ENCODE measurements at regions not wholly inside any gene's neighbourhood (a gene's known extent, or its start where the extent isn't known, plus 50 kb on each side); places are given as distances from the start of the nearest gene placed in this dataset.

GRCh38 chrX:69321789-69322188, 156.5 kb upstream of the PJA1 start:
- H3K36me3 ChIP-seq, result no peaks in the 10 kb centered on the region
- no peak for DNase-seq
- no peak overlapping the region for H3K4me3 ChIP-seq
- no peaks in the 10 kb centered on the region for H3K9me3 ChIP-seq (replicated peaks)
- no peak overlapping the region for H3K27ac ChIP-seq
- H3K4me1 ChIP-seq, result peaks cover 7% of the 10 kb centered on the region; the same call in 1 of the 2 replicates
- H3K27me3 ChIP-seq, result no peaks in the 10 kb centered on the region

GRCh38 chrX:69321006-69321655, 155.9 kb upstream of the PJA1 start:
- H3K27me3 ChIP-seq, result no peaks in the 10 kb centered on the region
- H3K4me3 ChIP-seq, result no peak overlapping the region
- H3K27ac ChIP-seq, result no peak overlapping the region
- no peaks in the 10 kb centered on the region for H3K9me3 ChIP-seq (replicated peaks)
- H3K36me3 ChIP-seq, result no peaks in the 10 kb centered on the region
- peaks cover 7% of the 10 kb centered on the region; the same call in 1 of the 2 replicates for H3K4me1 ChIP-seq
- DNase-seq, result no peak

GRCh38 chrX:69320116-69320515, 154.9 kb upstream of the PJA1 start:
- H3K4me1 ChIP-seq, result peaks cover 7% of the 10 kb centered on the region; the same call in 1 of the 2 replicates
- H3K36me3 ChIP-seq, result no peaks in the 10 kb centered on the region
- no peaks in the 10 kb centered on the region for H3K27me3 ChIP-seq
- H3K9me3 ChIP-seq (replicated peaks), result no peaks in the 10 kb centered on the region
- DNase-seq, result no peak
- H3K4me3 ChIP-seq, result no peak overlapping the region
- H3K27ac ChIP-seq, result no peak overlapping the region

GRCh38 chrX:69319376-69319775, 154.1 kb upstream of the PJA1 start:
- no peaks in the 10 kb centered on the region for H3K36me3 ChIP-seq
- no peak overlapping the region for H3K4me3 ChIP-seq
- peaks cover 7% of the 10 kb centered on the region; the same call in 1 of the 2 replicates for H3K4me1 ChIP-seq

GRCh38 chrX:69318651-69319340, 153.5 kb upstream of the PJA1 start:
- H3K27me3 ChIP-seq, result no peaks in the 10 kb centered on the region
- H3K4me1 ChIP-seq, result peaks cover 10% of the 10 kb centered on the region; the same call in 1 of the 2 replicates
- H3K36me3 ChIP-seq, result no peaks in the 10 kb centered on the region
- no peak overlapping the region for H3K27ac ChIP-seq
- no peaks in the 10 kb centered on the region for H3K9me3 ChIP-seq (replicated peaks)
- DNase-seq, result no peak
- no peak overlapping the region for H3K4me3 ChIP-seq

More at GRCh38 chrX:69319376-69319775, 154.1 kb upstream of the PJA1 start:
- Histone ChIP-seq H3K9me3 (replicated peaks) (no peaks in the 10 kb centered on the region), H3K27me3 (no peaks in the 10 kb centered on the region), H3K27ac (no peak overlapping the region)
- no peak for DNase-seq

- no peak overlapping the region for H3K4me3 ChIP-seq
- H3K4me1 ChIP-seq, result peaks cover 11% of the 10 kb centered on the region
- H3K27me3 ChIP-seq, result no peaks in the 10 kb centered on the region
- H3K36me3 ChIP-seq, result no peaks in the 10 kb centered on the region
- DNase-seq, result no peak
- no peak overlapping the region for H3K27ac ChIP-seq
- no peaks in the 10 kb centered on the region for H3K9me3 ChIP-seq (replicated peaks)
Observed at GRCh38 chrX:69317721-69318120, 152.5 kb upstream of the PJA1 start.

- Histone ChIP-seq H3K27ac (no peak overlapping the region), H3K36me3 (no peaks in the 10 kb centered on the region), H3K9me3 (replicated peaks) (no peaks in the 10 kb centered on the region), H3K4me3 (no peak overlapping the region), H3K4me1 (peaks cover 11% of the 10 kb centered on the region), H3K27me3 (no peaks in the 10 kb centered on the region)
- no peak for DNase-seq
Observed at GRCh38 chrX:69314436-69315348, 149.4 kb upstream of the PJA1 start.

- DNase-seq, result peak; percentile 85 to 91
- no peaks in the 10 kb centered on the region for H3K9me3 ChIP-seq (replicated peaks)
- H3K27me3 ChIP-seq, result no peaks in the 10 kb centered on the region
Observed at GRCh38 chrX:69313617-69314290, 148.5 kb upstream of the PJA1 start.

GRCh38 chrX:69311936-69312670, 146.8 kb upstream of the PJA1 start:
- H3K4me1 ChIP-seq, result peaks cover 11% of the 10 kb centered on the region
- no peak overlapping the region for H3K4me3 ChIP-seq
- DNase-seq, result no peak
- H3K27me3 ChIP-seq, result no peaks in the 10 kb centered on the region
- no peak overlapping the region for H3K27ac ChIP-seq
- H3K9me3 ChIP-seq (replicated peaks), result no peaks in the 10 kb centered on the region
- no peaks in the 10 kb centered on the region for H3K36me3 ChIP-seq

More at GRCh38 chrX:69313617-69314290, 148.5 kb upstream of the PJA1 start:
- H3K36me3 ChIP-seq, result no peaks in the 10 kb centered on the region
- no peak overlapping the region for H3K4me3 ChIP-seq
- H3K27ac ChIP-seq, result peak overlapping the region; percentile 60
- H3K4me1 ChIP-seq, result peaks cover 11% of the 10 kb centered on the region

- H3K36me3 ChIP-seq, result no peaks in the 10 kb centered on the region
- no peaks in the 10 kb centered on the region for H3K27me3 ChIP-seq
- no peaks in the 10 kb centered on the region for H3K9me3 ChIP-seq (replicated peaks)
- H3K27ac ChIP-seq, result no peak overlapping the region
- H3K4me1 ChIP-seq, result peaks cover 11% of the 10 kb centered on the region
- H3K4me3 ChIP-seq, result no peak overlapping the region
- peak; percentile 29 to 54 for DNase-seq
Observed at GRCh38 chrX:69309074-69309792, 144.0 kb upstream of the PJA1 start.

GRCh38 chrX:69307756-69308155, 142.5 kb upstream of the PJA1 start:
- Histone ChIP-seq H3K27ac (no peak overlapping the region), H3K27me3 (no peaks in the 10 kb centered on the region), H3K4me1 (peaks cover under 1% of the 10 kb centered on the region)

GRCh38 chrX:69307029-69307428, 141.8 kb upstream of the PJA1 start:
- Histone ChIP-seq H3K27me3 (no peaks in the 10 kb centered on the region), H3K4me3 (no peak overlapping the region), H3K9me3 (replicated peaks) (no peaks in the 10 kb centered on the region), H3K27ac (no peak overlapping the region), H3K4me1 (no peaks in the 10 kb centered on the region; the same call in 1 of the 2 replicates), H3K36me3 (no peaks in the 10 kb centered on the region)
- no peak for DNase-seq

More at GRCh38 chrX:69307756-69308155, 142.5 kb upstream of the PJA1 start:
- no peaks in the 10 kb centered on the region for H3K36me3 ChIP-seq
- no peak for DNase-seq
- no peaks in the 10 kb centered on the region for H3K9me3 ChIP-seq (replicated peaks)
- no peak overlapping the region for H3K4me3 ChIP-seq

- no peaks in the 10 kb centered on the region for H3K27me3 ChIP-seq
- H3K9me3 ChIP-seq (replicated peaks), result no peaks in the 10 kb centered on the region
- H3K27ac ChIP-seq, result no peak overlapping the region
- H3K4me3 ChIP-seq, result no peak overlapping the region
- no peaks in the 10 kb centered on the region for H3K36me3 ChIP-seq
- no peak for DNase-seq
- no peaks in the 10 kb centered on the region; the same call in 1 of the 2 replicates for H3K4me1 ChIP-seq
Observed at GRCh38 chrX:69306063-69306404, 140.8 kb upstream of the PJA1 start.
